ENCODE measurements at regions not wholly inside any gene's neighbourhood (a gene's known extent, or its start where the extent isn't known, plus 50 kb on each side); places are given as distances from the start of the nearest gene placed in this dataset.
"Not testable (repeated sequence)": the region's sequence is repeated elsewhere in the genome, so short reads cannot be mapped to it uniquely, and the experiment has no call there.

- Histone ChIP-seq H3K27me3 (ENCODE audit: insufficient read depth, low read length) (no peaks in the 10 kb centered on the region), H3K4me1 (ENCODE audit: insufficient read depth, low read length, severe bottlenecking) (no peaks in the 10 kb centered on the region), H3K9me2 (ENCODE audit: low read depth, low read length) (no peaks in the 10 kb centered on the region), H3K9ac (ENCODE audit: low read length) (no peak overlapping the region), H3K4me2 (ENCODE audit: low read length) (no peak overlapping the region), H3K27ac (ENCODE audit: low read depth, low read length, poor library complexity, severe bottlenecking) (no peak overlapping the region), H3K9me3 (ENCODE audit: low read length) (no peaks in the 10 kb centered on the region), H3K79me2 (ENCODE audit: insufficient read depth, low read length) (no peaks in the 10 kb centered on the region), H4K20me1 (ENCODE audit: insufficient read depth, low read length) (no peaks in the 10 kb centered on the region), H3K36me3 (ENCODE audit: insufficient read depth, low read length) (no peaks in the 10 kb centered on the region), H3F3A (ENCODE audit: insufficient read depth, low read length) (no peaks in the 10 kb centered on the region), H2AFZ (ENCODE audit: low read length) (no peak overlapping the region), H3K4me3 (ENCODE audit: low read depth, low read length, poor library complexity, severe bottlenecking) (no peak overlapping the region)
- no peak for TF ChIP-seq EZH2 (IDR thresholded peaks at IDR 0.05; ENCODE audit: borderline replicate concordance, low read length)
- no peak for TF ChIP-seq CTCF (IDR thresholded peaks at IDR 0.05; ENCODE audit: low read length)
Measured at GRCh38 chrX:142938793-142939192, 86.9 kb upstream of the SPANXN4 start.

- not testable (repeated sequence) for H3K9ac ChIP-seq (ENCODE audit: low read length); H3K27ac ChIP-seq (ENCODE audit: low read depth, low read length, poor library complexity, severe bottlenecking); H3K4me1 ChIP-seq (ENCODE audit: insufficient read depth, low read length, severe bottlenecking); H3K9me2 ChIP-seq (ENCODE audit: low read depth, low read length); H3K27me3 ChIP-seq (ENCODE audit: insufficient read depth, low read length); H3K4me3 ChIP-seq (ENCODE audit: low read depth, low read length, poor library complexity, severe bottlenecking); H3K9me3 ChIP-seq (ENCODE audit: low read length); H4K20me1 ChIP-seq (ENCODE audit: insufficient read depth, low read length); H3K4me2 ChIP-seq (ENCODE audit: low read length); H3K36me3 ChIP-seq (ENCODE audit: insufficient read depth, low read length); H3K79me2 ChIP-seq (ENCODE audit: insufficient read depth, low read length); H3F3A ChIP-seq (ENCODE audit: insufficient read depth, low read length); H2AFZ ChIP-seq (ENCODE audit: low read length)
Measured at GRCh38 chrX:142972147-142972809, 53.5 kb upstream of the SPANXN4 start.

Measured in OCI-LY1 (cell line).